ENCODE measurements at regions not wholly inside any gene's neighbourhood (a gene's known extent, or its start where the extent isn't known, plus 50 kb on each side); places are given as distances from the start of the nearest gene placed in this dataset.
"Not testable (repeated sequence)": the region's sequence is repeated elsewhere in the genome, so short reads cannot be mapped to it uniquely, and the experiment has no call there.

DNA sequence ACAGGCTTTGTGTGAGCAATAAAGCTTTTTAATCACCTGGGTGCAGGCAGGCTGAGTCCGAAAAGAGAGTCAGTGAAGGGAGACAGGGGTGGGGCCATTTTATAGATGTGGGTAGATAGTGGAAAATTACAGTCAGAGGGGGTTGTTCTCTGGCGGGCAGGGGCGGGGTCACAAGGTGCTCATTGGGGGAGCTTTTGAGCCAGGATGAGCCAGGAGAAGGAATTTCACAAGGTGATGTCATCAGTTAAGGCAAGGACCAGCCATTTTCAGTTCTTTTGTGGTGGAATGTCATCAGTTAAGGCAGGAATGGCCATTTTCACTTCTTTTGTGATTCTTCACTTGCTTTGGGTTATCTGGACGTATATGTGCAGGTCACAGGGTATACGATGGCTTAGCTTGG is 571.3 kb upstream of the PCDH7 start:
- not testable (repeated sequence) for DNase-seq (ENCODE audit: low read depth)

DNA sequence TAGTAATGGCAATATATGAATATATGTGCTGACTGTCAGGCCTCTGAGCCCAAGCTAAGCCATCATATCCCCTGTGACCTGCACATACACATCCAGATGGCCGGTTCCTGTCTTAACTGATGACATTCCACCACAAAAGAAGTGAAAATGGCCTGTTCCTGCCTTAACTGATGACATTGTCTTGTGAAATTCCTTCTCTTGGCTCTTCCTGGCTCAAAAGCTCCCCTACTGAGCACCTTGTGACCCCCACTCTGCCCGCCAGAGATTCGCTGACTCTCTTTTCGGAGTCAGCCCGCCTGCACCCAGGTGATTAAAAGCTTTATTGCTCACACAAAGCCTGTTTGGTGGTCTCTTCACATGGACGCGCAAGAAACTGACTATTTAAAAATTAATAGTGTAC is 570.6 kb upstream of the PCDH7 start:
- not testable (repeated sequence) for DNase-seq (ENCODE audit: low read depth)

DNA sequence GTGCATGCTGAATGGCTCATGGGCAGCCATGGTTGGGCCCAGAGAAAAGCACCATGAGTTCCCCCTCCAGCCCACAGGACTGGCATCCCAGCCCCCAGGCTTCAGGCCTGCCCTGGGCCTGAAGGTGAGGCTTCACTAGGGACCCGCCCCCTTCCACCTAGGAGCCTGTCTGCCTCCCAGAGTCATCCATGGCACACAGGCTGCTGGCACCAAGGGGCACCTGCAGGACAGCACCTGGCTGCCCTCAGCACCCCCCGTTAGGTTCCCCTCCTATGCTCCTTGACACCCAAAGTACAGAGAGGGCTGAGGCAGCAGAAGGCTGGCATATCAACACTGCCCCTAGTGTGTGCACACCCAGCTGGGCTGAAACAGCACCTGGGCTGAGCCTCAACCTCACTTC is 566.7 kb upstream of the PCDH7 start:
- DNase-seq (ENCODE audit: low read depth) = no peak

- DNase-seq (ENCODE audit: low read depth) = no peak
These were observed 560.0 kb upstream of the PCDH7 start for GRCh38 chr4:30160140-30160539.

DNA sequence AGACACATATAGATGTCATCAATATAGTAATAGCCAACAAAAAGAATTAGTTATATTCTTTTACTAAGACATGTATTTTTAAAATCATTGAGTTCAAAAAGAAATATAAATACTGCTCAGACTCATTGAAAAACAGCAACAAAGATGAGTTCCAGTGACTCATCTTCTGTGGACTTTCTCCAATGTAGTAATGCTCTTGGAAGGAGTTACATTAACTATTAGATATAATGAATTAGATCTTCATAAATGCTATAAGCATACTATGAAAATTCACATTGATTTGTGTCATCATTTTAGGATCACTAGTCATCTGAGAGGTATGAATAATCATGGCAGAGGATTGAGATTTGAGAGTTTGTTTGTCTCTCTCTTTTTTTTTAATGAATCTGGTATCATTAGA is 547.8 kb upstream of the PCDH7 start:
- DNase-seq (ENCODE audit: low read depth) = no peak

DNA sequence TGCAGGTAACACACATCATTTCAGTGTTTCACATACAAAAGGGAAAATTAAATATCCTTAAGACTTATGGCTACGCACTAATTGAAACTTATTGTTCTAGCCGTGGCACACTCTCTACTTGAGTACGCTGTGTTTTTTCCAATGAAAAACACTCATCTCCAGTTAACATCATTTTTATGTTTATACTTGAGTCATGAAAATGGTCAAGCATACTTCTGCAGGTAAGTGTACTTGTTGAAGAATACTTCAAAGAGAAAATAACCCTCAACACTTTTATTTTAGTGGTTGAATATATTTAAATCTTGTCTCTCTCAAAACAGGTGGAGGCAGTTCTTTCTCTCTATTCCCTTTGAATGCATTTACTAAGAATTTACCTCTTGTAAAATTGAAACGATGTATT is 538.7 kb upstream of the PCDH7 start:
- DNase-seq (ENCODE audit: low read depth) = no peak

DNA sequence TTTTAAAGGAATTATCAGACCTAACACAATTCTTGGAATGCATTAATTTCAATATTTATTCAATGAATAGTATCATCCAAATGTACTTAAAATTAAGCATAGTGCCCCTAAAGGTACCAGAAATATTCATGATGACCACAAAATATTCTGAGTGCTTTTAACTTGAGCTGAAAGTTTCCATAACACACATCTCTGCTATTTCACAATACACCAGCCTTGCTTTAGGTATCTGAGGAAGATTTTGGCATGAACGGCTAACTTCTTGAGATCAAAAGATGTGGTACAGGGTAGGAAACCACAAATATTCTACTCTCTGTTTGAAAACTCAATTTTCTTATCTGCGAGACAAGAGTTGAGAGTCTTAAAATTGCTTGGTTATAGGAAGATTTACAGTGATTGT is 538.3 kb upstream of the PCDH7 start:
- peak; percentile 52 for DNase-seq (ENCODE audit: low read depth)

GRCh38 chr4:30182786-30183185 is 537.4 kb upstream of the PCDH7 start:
- peak; percentile 10 for DNase-seq (ENCODE audit: low read depth)

DNA sequence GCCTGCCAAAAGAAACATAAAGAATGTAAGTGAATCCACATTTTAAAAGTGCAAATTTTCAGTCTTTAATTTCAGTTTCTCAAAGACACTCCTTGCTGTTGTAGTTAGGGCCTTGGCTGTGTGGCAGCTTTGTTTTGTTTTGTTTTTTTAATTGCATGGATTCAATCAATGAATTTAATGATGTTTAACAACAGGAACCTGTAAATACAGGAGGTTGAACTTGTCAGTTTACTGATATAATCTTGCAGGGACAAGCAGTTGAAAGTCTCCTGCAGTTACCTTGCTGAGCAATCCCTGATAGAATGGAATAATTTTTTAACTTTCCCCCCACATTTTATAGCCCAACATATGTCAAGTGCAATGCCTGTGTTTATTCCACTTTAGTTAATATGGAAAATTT is 528.3 kb upstream of the PCDH7 start:
- no peak for DNase-seq (ENCODE audit: low read depth)

DNA sequence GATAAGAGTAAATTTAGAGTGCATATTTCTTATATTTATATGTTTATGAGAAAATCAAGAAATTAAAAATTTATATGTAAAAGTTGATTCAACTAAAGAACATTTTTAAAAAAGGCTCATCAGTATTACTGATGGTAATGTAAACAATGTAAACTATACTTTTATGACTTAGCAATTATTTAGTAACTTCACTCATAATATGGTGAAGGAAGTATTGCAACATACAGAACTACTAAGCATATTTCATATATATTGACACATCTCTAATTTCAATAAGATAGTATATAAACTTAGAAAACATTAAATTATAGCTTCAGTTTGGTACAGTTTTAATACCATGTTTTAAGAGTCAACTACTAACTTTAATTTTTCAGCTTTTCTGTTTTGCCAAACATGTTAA is 512.8 kb upstream of the PCDH7 start:
- no peak for DNase-seq (ENCODE audit: low read depth)

DNA sequence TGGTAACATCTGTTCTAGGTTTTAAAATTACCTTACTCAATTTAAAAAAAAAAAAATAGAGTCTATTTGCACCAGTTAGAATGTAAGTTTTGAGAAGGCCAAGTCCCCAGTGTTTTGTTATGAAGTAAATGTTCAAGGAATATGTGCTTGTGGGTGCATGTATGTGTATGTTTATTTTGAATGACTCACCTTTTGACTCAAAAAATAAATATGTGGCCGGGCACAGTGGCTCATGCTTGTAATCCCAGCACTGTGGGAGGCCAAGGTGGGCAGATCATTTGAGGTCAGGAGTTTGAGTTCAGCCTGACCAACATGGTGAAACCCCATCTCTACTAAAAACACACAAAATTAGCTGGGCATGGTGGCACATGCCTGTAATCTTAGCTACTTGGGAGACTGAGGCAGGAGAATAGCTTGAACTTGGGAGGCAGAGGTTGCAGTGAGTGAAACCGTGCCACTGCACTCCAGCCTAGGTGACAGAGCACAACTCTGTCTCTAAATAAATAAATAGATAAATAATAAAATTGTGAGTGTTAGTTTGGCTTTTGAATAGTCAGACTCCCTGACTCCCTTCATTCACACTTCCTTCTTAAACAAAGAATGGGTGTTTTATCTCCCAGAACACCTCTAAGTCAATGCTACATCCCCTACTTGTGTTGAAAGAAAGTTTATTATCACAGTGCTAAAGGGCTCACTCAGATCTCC is 511.3 kb upstream of the PCDH7 start:
- DNase-seq (ENCODE audit: low read depth) = peak; percentile 73

DNA sequence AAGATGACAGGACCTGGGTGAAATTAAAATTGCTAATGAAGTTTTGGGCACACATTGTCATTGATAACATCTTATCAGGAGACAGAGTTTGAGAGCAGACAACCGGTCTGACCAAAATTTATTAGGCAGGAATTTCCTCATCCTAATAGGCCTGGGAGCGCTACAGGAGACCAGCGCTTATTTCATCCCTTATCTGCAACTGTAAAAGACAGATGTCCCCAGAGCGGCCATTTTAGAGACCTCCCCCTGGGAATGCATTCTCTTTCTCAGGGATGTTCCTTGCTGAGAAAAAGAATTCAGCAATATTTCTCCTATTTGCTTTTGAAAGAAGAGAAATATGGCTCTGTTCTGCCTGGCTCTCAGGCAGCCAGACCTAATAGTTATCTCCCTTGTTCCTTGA is 504.2 kb upstream of the PCDH7 start:
- not testable (repeated sequence) for DNase-seq (ENCODE audit: low read depth)

DNA sequence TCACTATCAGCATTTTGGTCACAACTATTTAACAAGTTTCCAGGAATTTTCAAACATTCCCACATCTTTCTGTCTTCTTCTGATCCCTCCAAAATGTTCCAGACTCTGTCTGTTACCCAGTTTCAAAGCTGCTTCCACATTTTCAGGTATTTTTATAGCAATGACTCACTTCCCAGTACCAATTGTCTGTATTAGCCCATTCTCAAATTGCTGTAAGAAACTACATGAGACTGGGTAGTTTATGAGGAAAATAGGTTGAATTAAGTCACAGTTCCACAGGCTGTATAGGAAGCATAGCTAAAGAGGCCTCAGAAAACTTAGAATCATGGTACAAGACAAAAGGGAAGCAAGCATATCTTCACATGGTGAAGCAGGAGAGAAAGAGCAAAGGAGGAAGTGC is 475.0 kb upstream of the PCDH7 start:
- DNase-seq (ENCODE audit: low read depth) = peak; percentile 6

DNA sequence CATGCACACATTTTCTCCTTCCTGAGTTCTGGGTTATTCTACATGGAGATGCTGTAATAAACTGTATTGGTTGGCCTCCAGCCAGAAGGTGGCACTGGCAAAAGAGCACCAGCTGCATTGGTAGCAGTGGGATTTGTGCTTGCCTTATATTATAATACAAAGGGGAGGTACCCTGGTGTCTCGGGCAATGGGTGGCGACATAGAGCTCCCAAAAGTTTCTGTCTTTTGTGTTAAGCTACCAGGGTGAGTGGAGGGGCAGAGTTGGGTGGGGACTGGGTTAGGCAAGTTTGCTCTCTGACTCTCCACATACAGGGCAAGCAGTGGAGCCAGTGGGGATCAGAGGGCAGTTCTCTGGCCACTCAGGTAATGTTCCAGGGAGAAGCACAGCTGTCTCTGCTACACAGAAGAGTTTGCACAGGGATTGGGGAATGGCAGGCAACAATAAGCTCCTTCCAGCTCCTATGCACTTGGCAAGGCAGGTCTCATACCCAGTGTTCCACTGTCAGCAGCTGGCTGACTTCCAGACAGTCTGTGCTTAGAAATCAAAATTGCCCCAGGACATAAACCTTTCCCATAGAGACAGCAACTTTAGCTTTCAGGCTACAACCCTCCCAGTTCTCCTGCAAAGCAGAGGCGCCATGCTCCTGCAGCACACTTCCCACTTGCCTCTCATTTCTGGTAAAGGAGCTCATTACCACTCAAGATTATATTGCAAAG is 463.9 kb upstream of the PCDH7 start:
- DNase-seq (ENCODE audit: low read depth) = peak; percentile 74

DNA sequence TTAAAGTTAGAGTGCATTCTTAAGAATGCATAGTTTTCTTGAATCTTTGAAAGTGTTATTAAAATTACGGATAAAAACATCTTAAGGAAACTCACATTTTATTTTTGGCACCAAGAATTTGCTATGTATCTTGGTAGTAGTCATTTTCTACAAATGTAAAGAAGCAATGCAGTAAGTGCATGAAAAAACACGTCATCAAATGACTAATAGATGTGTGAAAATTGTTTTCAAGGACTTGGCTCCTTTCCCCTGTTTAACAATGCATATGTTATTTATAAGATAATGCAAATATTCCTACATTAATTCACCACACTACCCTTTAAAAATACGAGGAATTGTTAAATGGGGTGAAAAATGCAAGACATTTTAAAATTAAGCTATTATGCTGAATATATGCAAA is 461.2 kb upstream of the PCDH7 start:
- DNase-seq (ENCODE audit: low read depth) = no peak

DNA sequence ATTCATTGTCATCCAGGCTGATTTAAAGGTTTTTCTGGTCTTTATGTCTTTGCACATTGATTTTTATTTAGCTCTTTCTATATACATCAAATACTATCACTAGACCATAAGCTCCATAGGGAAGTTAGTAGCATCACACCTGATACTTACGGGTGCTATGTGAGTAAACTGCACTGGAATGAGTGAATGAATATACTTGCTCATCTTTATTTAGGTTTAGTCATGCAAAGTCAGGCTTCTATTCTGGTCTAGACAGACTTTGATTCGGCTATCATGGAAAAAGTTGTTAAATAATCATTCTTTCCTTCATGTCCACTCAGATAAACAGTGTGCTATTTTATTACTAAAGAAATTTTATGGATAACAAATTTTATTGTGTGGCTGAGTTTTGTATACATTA is 457.8 kb upstream of the PCDH7 start:
- no peak for DNase-seq (ENCODE audit: low read depth)

DNA sequence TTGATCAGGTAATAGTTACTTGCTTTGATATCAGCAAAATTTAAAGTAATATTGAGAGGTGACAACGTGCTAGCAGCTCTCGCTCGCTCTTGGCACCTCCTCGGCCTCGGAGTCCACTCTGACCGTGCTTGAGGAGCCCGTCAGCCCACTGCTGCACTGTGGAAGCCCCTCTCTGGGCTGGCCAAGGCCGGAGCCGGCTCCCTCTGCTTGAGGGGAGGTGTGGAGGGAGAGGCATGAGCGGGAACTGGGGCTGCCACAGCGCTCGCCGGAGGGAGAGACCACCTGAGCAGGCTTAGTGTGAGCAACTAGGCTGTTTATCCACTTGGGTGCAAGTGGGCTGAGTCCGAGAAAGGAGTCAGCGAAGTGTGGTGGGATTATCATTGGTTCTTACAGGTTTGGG is 455.7 kb upstream of the PCDH7 start:
- DNase-seq (ENCODE audit: low read depth) = no peak

DNA sequence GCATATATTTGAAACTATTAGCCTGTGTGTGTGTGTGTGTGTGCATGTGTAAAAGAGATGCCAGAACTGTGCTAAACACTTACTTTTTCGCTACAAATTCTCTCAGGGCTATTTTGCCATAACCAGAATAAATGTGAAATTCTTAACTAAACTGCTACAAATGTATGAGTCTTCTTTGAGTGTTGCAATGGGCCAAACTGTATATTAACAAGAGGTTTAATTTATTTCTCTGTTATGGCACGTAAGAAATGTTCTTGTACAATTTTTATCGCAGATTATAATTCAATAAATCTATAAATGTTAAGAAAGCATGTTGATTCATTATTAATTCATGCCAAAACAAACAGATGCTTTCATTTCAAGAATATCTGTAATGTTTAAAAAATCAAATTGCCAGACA is 454.5 kb upstream of the PCDH7 start:
- DNase-seq (ENCODE audit: low read depth) = no peak

- DNase-seq (ENCODE audit: low read depth) = no peak
These were observed 451.8 kb upstream of the PCDH7 start for GRCh38 chr4:30268370-30268769.

DNA sequence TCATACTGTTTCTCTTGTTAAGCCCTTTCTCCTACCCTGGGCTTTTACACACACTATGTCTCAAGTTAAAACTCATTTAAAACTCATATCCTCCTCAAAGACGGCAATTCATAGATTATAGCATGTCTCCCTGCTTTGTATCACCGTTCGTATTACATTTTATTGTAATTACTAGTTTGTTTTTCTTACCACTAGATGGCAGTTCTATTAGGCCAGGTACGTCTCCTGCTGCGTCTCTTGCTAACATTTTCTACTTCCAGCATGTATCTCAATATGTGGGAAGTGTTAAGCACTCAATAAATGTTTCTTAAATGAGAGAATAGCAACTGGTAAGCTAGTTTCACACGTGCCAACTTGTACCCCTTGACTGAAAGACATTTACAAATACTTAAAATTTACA is 450.3 kb upstream of the PCDH7 start:
- peak; percentile 12 for DNase-seq (ENCODE audit: low read depth)

DNA sequence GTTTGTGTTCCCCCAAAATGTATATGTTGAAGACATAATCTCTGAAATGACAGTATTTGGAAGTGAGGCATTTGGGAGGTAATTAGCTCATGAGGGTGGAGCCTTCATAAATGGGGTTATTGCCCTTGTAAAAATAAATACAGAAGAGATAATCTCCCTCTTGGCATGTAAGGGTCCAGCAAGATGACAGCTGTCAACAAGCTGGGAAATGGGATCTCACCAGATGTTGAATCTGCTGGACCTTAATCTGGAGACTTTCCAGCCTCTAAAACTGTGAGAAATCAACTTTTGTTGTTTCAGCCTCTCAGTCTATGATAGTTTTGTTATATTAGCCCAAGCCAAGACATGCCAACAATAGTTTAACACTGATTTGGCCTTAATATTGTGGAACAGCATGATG is 438.2 kb upstream of the PCDH7 start:
- no peak for DNase-seq (ENCODE audit: low read depth)

DNA sequence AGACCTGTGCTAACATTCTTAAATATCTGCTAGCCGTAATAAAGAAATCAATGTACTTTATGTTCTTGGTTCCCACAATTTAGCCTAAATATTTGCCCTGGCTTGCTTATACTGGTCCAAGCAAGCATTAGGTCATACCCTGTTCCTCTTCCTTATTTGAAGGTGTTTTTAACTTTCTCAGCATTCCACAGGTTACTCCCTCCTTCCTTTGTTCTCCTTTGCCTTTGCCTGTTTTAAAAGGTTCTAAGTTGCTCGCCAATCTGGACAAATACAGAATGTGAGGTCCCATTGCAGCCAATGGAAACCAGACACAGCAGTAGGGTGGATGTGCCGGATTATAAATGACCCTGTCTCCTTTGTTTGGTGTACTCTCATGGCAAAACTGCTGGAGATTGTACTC is 436.8 kb upstream of the PCDH7 start:
- DNase-seq (ENCODE audit: low read depth) = no peak

GRCh38 chr4:30294295-30294694 is 425.9 kb upstream of the PCDH7 start:
- DNase-seq (ENCODE audit: low read depth) = no peak

- no peak for DNase-seq (ENCODE audit: low read depth)
These were observed 424.5 kb upstream of the PCDH7 start for GRCh38 chr4:30295652-30296051.
